Common myeloid progenitor, CD34-positive (primary cell): ENCODE measurements at regions not wholly inside any gene's neighbourhood (a gene's known extent, or its start where the extent isn't known, plus 50 kb on each side); places are given as distances from the start of the nearest gene placed in this dataset.
"Not testable (repeated sequence)": the region's sequence is repeated elsewhere in the genome, so short reads cannot be mapped to it uniquely, and the experiment has no call there.

Experiments used
- CTCF ChIA-PET: fragments of 350-600 bp; sonication (Branson Sonifier 250); formaldehyde crosslinking; loops from one replicate; lab custom pipeline; 2021; ENCODE audit warnings: antibody characterized with exemption; lab: Charles Lee
- POLR2A ChIA-PET: fragments of 350-600 bp; sonication (Branson Sonifier 250); formaldehyde crosslinking; loops from one replicate; lab custom pipeline; 2021; ENCODE audit warnings: antibody characterized with exemption; lab: Charles Lee
- DNase-seq, 3 donors: peaks; one replicate each; pipeline versions ENCODE4 v3.0.0 to v3.0.0-alpha.2; 2013
- H3K27ac ChIP-seq, 2 experiments: 1 replicate in 1 of 2; 2 replicates in 1 of 2; pipeline ENCODE4 v1.7.0; 2013; ENCODE audit warnings: inconsistent platforms in 2 of 2, low read length in 2 of 2, mild to moderate bottlenecking in 2 of 2, low read depth in 1 of 2, moderate library complexity in 1 of 2; ENCODE audit not compliant: severe bottlenecking in 2 of 2, insufficient read depth in 1 of 2, poor library complexity in 1 of 2
- H3K27me3 ChIP-seq, 5 experiments: replicated peaks in 2 of 5; 1 replicate in 3 of 5; 2 replicates in 2 of 5; pipeline versions ENCODE4 v1.6.1 to v1.7.0; 2013; ENCODE audit warnings: low read length in 4 of 5, mild to moderate bottlenecking in 2 of 5, moderate library complexity in 2 of 5, inconsistent platforms in 1 of 5; ENCODE audit not compliant: insufficient read depth in 5 of 5, control insufficient read depth in 4 of 5
- H3K36me3 ChIP-seq, 4 experiments: 1 replicate in 2 of 4; 2 replicates in 2 of 4; pipeline versions ENCODE4 v1.6.1 to v1.7.0; 2013; ENCODE audit warnings: low read length in 3 of 4, control low read depth in 1 of 4, mild to moderate bottlenecking in 1 of 4; ENCODE audit not compliant: control insufficient read depth in 4 of 4, insufficient read depth in 4 of 4
- H3K4me1 ChIP-seq, 4 experiments: 1 replicate in 3 of 4; 2 replicates in 1 of 4; pipeline versions ENCODE4 v1.6.1 to v1.7.1; 2013; ENCODE audit warnings: low read length in 3 of 4, mild to moderate bottlenecking in 3 of 4, control low read depth in 1 of 4, inconsistent platforms in 1 of 4, moderate library complexity in 1 of 4; ENCODE audit not compliant: control insufficient read depth in 4 of 4, insufficient read depth in 4 of 4; ENCODE audit errors: control extremely low read depth in 1 of 4
- H3K4me3 ChIP-seq, 7 experiments: 1 replicate in 4 of 7; 2 replicates in 3 of 7; pipeline versions ENCODE4 v1.5.1 to v1.7.0; 2013; ENCODE audit warnings: mild to moderate bottlenecking in 7 of 7, low read length in 6 of 7, moderate library complexity in 6 of 7, inconsistent platforms in 2 of 7, low read depth in 2 of 7, control low read depth in 1 of 7; ENCODE audit not compliant: insufficient read depth in 4 of 7, control insufficient read depth in 1 of 7; ENCODE audit errors: extremely low read depth in 1 of 7
- H3K9me3 ChIP-seq, 5 experiments: 1 replicate in 4 of 5; 2 replicates in 1 of 5; pipeline versions ENCODE4 v1.6.1 to v1.7.1; 2013; ENCODE audit warnings: low read length in 4 of 5, mild to moderate bottlenecking in 2 of 5, inconsistent platforms in 1 of 5, low read depth in 1 of 5, moderate library complexity in 1 of 5; ENCODE audit not compliant: control insufficient read depth in 4 of 5, insufficient read depth in 2 of 5; ENCODE audit errors: control extremely low read depth in 1 of 5
- WGBS: methylation state at CpG from one replicate; pipeline ENCODE4 v1.1.5; 2013; ENCODE audit not compliant: insufficient coverage; 5-methylcytosine and 5-hydroxymethylcytosine counted together

GRCh38 chr7:49030221-49030620 lies 105.9 kb downstream of the CDC14C start:
- Histone ChIP-seq H3K4me1 (no peaks in the 10 kb centered on the region), H3K4me3 (no peak overlapping the region), H3K27me3 (no peaks in the 10 kb centered on the region), H3K27ac (no peak overlapping the region), H3K36me3 (no peaks in the 10 kb centered on the region), H3K9me3 (no peaks in the 10 kb centered on the region)
- no CpG with 5 or more reads among the region's 2 CpGs for WGBS
- no peak for DNase-seq
- ChIA-PET POLR2A (no interaction called here), CTCF (no interaction called here)

- POLR2A ChIA-PET, H3K36me3 ChIP-seq, CTCF ChIA-PET, H3K4me1 ChIP-seq, H3K27me3 ChIP-seq, H3K9me3 ChIP-seq, DNase-seq, H3K4me3 ChIP-seq, H3K27ac ChIP-seq: not testable (repeated sequence)
- no CpG with 5 or more reads among the region's 2 CpGs for WGBS
These were observed 108.8 kb downstream of the CDC14C start for GRCh38 chr7:49033140-49033539.

GRCh38 chr7:49037346-49038210 lies 113.2 kb downstream of the CDC14C start:
- WGBS = 0% methylated on average over 1 of the region's 2 CpGs
- POLR2A ChIA-PET = no interaction called here

GRCh38 chr7:49038821-49039358 lies 114.5 kb downstream of the CDC14C start:
- Histone ChIP-seq H3K36me3 (no peaks in the 10 kb centered on the region), H3K27ac (no peak overlapping the region), H3K4me1 (no peaks in the 10 kb centered on the region), H3K4me3 (no peak overlapping the region), H3K9me3 (no peaks in the 10 kb centered on the region), H3K27me3 (no peaks in the 10 kb centered on the region)
- CTCF ChIA-PET = no interaction called here
- 89% methylated on average over 1 of the region's 1 CpG for WGBS
- no peak for DNase-seq
- POLR2A ChIA-PET = no interaction called here

More at GRCh38 chr7:49037346-49038210, 113.2 kb downstream of the CDC14C start:
- CTCF ChIA-PET = no interaction called here
- Histone ChIP-seq H3K27me3 (no peaks in the 10 kb centered on the region), H3K4me1 (no peaks in the 10 kb centered on the region), H3K36me3 (no peaks in the 10 kb centered on the region), H3K4me3 (no peak overlapping the region), H3K27ac (no peak overlapping the region), H3K9me3 (no peaks in the 10 kb centered on the region)
- no peak for DNase-seq

GRCh38 chr7:49060743-49061142 lies 136.4 kb downstream of the CDC14C start:
- Histone ChIP-seq H3K27ac (no peak overlapping the region), H3K9me3 (no peaks in the 10 kb centered on the region), H3K27me3 (no peaks in the 10 kb centered on the region), H3K36me3 (no peaks in the 10 kb centered on the region), H3K4me1 (no peaks in the 10 kb centered on the region), H3K4me3 (no peak overlapping the region)
- DNase-seq = no peak
- ChIA-PET POLR2A (no interaction called here), CTCF (no interaction called here)
- WGBS = 100% methylated on average over 1 of the region's 3 CpGs

- Histone ChIP-seq H3K27ac (no peak overlapping the region), H3K36me3 (no peaks in the 10 kb centered on the region), H3K9me3 (no peaks in the 10 kb centered on the region), H3K27me3 (no peaks in the 10 kb centered on the region), H3K4me3 (no peak overlapping the region), H3K4me1 (no peaks in the 10 kb centered on the region)
- no peak for DNase-seq
- 90% methylated on average over 1 of the region's 2 CpGs for WGBS
- ChIA-PET CTCF (no interaction called here), POLR2A (no interaction called here)
These were observed 150.2 kb downstream of the CDC14C start for GRCh38 chr7:49074538-49074937.

GRCh38 chr7:49080896-49081475 lies 156.6 kb downstream of the CDC14C start:
- Histone ChIP-seq H3K4me1 (no peaks in the 10 kb centered on the region), H3K36me3 (no peaks in the 10 kb centered on the region), H3K9me3 (no peaks in the 10 kb centered on the region), H3K27me3 (no peaks in the 10 kb centered on the region), H3K4me3 (no peak overlapping the region), H3K27ac (no peak overlapping the region)
- POLR2A ChIA-PET = no interaction called here
- DNase-seq = no peak
- WGBS = 88% methylated on average over 1 of the region's 2 CpGs
- CTCF ChIA-PET = no interaction called here
